Hepatocyte (in vitro differentiated cells): ENCODE measurements at regions not wholly inside any gene's neighbourhood (a gene's known extent, or its start where the extent isn't known, plus 50 kb on each side); places are given as distances from the start of the nearest gene placed in this dataset.

Source experiments
- EZH2 ChIP-seq: fragments of 200-600 bp; sonication (generic); IDR thresholded peaks from 2 replicates; pipeline ENCODE4 v1.6.1; 2016; ENCODE audit warnings: antibody characterized with exemption, mild to moderate bottlenecking, borderline replicate concordance
- TF ChIP-seq, protein P1 (sequence below): fragments of 200-600 bp; sonication (generic); IDR thresholded peaks from 2 replicates; pipeline ENCODE4 v1.5.1; 2016; ENCODE audit warnings: antibody characterized with exemption, mild to moderate bottlenecking; ENCODE audit not compliant: poor library complexity

DNA sequence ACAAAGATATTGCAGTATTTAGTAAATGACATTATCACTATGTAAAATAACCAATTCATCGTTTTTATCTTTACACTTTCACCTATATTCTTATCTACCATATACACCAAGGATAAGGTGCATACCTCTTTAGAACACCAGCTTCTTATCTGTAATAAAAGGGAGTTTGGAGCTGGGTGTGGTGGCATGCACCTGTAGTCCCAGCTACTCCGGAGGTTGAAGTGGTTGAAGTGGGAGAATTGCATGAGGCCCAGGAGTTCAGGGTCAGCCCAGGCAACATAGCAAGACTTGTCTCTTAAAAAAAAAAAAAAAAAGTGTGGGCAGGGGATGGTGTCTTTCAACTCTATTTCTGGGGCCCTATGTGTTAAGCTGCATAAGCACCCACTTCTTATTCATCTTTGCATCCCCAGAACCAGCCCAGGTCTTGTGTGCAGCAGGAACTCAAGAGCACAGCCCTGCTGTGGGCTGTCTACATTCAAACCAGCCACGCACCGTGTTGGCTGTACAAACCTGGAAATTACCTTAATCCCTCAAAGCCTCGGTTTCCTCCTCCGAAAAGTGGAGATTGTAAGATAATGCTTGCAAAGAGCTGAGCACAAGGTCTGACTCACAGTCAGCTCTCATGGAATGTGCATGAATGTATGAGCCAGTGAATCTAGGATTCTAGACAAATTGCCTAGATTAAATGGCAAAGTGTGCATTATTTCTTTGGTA lies 256.6 kb upstream of the FOXN3 start:
- TF ChIP-seq, protein P1, sequence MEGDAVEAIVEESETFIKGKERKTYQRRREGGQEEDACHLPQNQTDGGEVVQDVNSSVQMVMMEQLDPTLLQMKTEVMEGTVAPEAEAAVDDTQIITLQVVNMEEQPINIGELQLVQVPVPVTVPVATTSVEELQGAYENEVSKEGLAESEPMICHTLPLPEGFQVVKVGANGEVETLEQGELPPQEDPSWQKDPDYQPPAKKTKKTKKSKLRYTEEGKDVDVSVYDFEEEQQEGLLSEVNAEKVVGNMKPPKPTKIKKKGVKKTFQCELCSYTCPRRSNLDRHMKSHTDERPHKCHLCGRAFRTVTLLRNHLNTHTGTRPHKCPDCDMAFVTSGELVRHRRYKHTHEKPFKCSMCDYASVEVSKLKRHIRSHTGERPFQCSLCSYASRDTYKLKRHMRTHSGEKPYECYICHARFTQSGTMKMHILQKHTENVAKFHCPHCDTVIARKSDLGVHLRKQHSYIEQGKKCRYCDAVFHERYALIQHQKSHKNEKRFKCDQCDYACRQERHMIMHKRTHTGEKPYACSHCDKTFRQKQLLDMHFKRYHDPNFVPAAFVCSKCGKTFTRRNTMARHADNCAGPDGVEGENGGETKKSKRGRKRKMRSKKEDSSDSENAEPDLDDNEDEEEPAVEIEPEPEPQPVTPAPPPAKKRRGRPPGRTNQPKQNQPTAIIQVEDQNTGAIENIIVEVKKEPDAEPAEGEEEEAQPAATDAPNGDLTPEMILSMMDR = no peak
- TF ChIP-seq EZH2 = no peak
